ENCODE measurements at regions not wholly inside any gene's neighbourhood (a gene's known extent, or its start where the extent isn't known, plus 50 kb on each side); places are given as distances from the start of the nearest gene placed in this dataset.

GRCh38 chr20:52041966-52042365, 149.6 kb downstream of the ZFP64 start:
- TF ChIP-seq CTCF (IDR thresholded peaks at IDR 0.05; ENCODE audit: low read depth, low read length, poor library complexity, severe bottlenecking) (no peak), EZH2phosphoT487 (IDR thresholded peaks at IDR 0.05; ENCODE audit: borderline replicate concordance, low read length) (no peak)
